ENCODE measurements at regions not wholly inside any gene's neighbourhood (a gene's known extent, or its start where the extent isn't known, plus 50 kb on each side); places are given as distances from the start of the nearest gene placed in this dataset.
"Not testable (repeated sequence)": the region's sequence is repeated elsewhere in the genome, so short reads cannot be mapped to it uniquely, and the experiment has no call there.

- DNase-seq = no peak
These were observed 153.6 kb downstream of the MAGEB17 start for GRCh38 chrX:16320765-16321355.

- no peak for DNase-seq
These were observed 166.2 kb downstream of the MAGEB17 start for GRCh38 chrX:16333453-16333852.

DNA sequence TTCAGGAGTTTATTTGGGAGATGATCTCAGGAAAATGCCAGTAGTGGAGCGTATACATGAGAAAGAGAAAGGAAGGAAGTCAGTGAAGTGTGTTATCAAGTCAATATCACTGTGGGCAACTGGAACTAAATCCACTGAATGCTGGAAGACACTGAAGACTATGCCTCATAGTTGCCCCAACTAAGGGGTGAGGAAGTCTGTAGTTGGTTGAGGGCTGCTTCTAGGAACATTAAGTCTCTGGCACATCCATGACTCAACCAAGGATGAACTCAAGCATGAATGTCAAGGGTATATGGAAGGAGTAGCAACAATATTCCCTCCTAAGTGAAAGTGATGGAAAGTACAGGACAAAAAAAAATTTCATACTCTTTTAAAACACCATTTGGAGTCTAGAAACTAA, 167.9 kb downstream of the MAGEB17 start:
- no peak for DNase-seq

DNA sequence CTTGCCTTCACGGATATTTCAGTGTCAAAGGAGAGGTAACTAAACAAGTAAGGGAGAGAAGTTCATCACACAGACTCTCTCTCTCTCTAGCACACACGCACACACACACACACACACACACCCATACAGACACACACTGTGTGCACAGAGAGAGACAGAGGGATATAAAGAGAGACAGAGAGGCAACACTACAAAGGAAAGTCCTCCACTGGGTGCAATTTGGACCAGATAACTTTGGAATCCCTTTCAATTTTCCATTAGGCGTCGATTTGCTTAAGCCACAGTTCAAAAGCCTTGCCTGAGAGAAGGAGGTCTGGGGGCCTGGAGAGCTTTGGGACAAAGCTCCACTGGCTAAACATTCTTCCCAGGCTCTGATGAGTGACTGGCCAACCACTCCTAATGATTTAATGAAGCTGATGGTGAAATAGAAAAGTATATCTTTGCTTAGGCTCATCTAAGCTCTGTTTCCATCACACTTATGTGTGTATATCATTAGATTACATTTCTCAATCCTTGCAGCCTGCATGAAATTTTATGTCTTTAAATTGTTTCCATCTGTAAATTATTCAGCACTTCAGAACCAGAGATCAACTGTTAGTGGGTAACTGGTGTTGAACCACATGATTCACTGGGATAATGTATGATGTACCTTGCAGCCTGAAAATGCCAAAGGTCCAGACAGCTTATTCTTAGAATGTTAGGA, 180.8 kb downstream of the MAGEB17 start:
- DNase-seq = peak; percentile 8

DNA sequence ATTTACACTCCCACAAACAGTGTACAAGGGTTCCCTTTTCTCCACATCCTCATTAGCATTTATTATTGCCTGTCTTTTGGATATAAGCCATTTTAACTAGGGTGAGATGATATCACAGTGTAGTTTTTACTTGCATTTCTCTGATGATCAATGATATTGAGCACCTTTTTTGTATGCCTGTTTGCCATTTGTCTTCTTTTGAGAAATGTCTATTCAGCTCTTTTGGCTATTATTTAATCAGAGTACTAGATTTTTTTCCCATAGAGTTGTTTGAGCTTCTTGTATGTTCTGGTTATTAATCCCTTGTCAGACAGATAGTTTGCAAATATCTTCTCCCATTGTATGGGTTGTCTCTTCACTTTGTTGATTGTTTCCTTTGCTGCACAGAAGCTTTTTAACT, 190.6 kb downstream of the MAGEB17 start:
- no peak for DNase-seq

DNA sequence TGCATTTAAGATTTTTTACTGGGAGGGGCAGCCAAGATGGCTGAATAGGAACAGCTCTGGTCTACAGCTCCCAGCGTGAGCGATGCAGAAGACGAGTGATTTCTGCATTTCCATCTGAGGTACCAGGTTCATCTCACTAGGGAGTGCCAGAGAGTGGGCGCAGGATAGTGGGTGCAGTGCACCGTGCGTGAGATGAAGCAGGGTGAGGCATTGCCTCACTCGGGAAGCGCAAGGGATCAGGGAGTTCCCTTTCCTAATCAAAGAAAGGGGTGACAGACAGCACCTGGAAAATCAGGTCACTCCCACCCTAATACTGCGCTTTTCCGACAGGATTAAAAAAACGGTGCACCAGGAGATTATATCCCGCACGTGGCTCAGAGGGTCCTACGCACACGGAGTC, 192.8 kb downstream of the MAGEB17 start:
- not testable (repeated sequence) for DNase-seq

- no peak for DNase-seq
These were observed 201.4 kb downstream of the MAGEB17 start for GRCh38 chrX:16368696-16369095.

DNA sequence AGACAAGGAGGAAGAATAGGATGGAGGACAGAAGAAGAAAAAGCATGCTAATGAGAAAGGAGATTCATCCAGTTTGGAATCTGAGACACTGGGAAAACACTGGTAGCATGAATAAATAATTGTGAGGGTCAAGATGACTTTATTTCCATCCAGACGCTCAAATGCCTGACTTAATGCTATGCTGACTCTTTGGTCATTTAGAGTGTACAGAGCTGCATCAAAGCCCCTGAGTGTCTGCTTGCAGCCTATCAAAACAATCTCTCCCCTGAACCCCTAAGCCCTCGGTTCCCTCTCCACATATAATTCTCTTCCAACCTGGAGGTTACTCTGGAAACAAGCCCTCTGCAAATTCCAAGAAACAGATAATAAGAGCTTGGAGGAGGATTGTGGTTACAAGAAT, 208.8 kb downstream of the MAGEB17 start:
- DNase-seq = no peak

- no peak for DNase-seq
These were observed 218.8 kb downstream of the MAGEB17 start for GRCh38 chrX:16386126-16386525.

GRCh38 chrX:16392597-16392996, 225.3 kb downstream of the MAGEB17 start:
- no peak for DNase-seq

DNA sequence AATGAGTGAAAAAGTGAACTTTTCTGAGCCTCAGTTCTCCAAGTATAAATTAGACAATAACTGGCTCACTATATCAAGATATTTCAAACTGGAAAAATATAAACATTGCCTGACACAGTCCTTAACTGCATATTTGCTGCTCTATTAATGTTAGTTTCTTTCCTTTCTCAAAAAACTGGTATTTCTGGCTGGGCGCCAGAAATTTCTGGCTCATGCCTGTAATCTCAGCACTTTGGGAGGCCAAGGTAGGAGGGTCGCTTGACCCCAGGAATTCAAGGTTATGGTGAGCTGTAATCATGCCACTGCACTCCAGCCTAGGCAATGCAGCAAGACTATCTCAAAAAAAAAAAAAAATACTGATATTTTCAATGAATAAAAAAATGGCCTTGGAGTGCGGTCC, 227.0 kb downstream of the MAGEB17 start:
- DNase-seq = no peak

DNA sequence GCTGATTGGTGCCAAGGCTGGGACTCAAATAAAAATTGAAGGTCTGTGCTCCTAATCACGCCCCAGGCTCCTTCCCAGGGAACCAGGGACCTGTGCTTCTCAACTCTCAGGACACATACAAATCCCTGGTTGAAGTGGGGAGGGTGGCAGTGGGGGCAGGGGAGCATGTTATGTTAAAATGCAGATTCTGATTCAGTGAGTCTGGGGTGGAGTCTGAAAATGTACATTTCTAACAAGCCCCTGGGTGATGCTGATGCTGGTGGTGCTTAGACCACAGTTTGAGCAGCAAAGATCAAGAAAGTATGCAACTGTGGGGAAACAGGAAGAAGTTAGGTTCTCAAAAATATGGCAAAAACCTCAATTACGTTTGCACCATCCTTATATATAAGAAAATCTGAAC, 236.5 kb downstream of the MAGEB17 start:
- no peak for DNase-seq

GRCh38 chrX:16416588-16416987, 233.4 kb upstream of the S100G start:
- DNase-seq = no peak

- no peak for DNase-seq
These were observed 231.3 kb upstream of the S100G start for GRCh38 chrX:16418650-16419049.

- DNase-seq = no peak
These were observed 222.3 kb upstream of the S100G start for GRCh38 chrX:16427668-16428067.

DNA sequence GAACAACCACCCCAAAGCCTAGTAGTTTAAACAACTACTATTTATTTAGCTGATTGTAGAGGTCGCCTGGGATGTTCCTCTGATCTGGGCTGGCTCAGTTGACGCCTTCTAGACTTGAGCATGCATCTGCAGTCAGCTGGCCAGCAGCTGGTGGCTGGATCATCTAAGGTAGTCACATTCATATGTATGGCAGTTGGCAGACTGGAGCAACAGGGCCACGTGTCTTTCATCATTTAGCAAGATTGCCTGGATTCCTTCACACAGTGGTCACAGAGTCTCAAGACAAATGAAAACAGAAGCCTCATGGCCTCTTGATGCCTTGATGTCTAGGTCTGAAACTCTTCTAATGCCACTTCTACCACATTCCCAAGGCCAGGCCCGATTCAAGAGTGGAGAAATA, 220.6 kb upstream of the S100G start:
- DNase-seq = no peak

GRCh38 chrX:16431266-16431665, 218.7 kb upstream of the S100G start:
- DNase-seq = no peak

DNA sequence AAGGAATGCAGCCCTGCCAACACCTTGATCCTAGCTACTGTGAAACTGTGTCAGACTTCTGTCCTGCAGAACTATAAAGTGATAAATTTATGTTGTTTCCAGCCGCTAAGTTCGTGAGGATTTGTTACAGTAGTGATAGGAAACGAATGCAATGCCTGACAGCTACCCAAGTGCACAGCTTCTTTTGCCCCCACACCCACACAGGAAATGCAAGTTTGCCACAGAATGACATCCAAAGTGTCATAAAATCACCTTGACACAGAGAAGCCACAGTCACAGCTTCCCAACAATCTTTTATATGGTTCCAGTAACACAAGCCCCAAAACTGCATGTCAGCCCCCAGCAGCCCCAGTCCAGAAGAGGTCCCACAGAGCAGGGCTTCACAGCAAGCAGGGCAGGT, 216.9 kb upstream of the S100G start:
- DNase-seq = no peak

DNA sequence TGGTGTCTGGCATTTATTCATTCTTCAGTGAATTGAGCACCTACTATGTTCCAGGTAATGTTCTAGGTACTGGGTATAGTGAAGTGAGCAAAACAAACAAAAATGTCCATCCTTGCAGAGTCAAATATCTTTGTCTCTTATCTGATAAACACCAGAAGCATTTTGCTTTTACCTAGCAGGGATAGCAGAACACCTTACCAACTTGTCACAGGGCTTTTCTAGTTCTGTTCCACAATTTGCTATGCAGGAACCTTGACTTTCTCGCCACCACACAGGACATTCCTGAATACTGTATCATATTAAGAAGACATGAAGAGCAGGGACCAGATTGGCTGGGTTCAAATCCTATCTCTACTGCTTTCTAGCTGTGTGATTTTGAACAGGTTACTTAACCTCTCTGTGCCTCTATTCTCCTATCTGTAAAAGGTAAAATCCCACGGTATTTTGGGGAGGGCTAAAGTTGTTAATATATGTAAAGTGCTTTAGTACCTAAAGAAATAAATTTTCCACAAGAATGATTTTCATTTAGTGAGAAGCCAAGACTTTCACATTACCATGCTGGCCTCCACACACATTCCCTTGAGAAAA, 214.5 kb upstream of the S100G start:
- DNase-seq = no peak

GRCh38 chrX:16436348-16437188, 213.4 kb upstream of the S100G start:
- DNase-seq = peak; percentile 51

GRCh38 chrX:16440446-16440845, 209.5 kb upstream of the S100G start:
- no peak for DNase-seq

DNA sequence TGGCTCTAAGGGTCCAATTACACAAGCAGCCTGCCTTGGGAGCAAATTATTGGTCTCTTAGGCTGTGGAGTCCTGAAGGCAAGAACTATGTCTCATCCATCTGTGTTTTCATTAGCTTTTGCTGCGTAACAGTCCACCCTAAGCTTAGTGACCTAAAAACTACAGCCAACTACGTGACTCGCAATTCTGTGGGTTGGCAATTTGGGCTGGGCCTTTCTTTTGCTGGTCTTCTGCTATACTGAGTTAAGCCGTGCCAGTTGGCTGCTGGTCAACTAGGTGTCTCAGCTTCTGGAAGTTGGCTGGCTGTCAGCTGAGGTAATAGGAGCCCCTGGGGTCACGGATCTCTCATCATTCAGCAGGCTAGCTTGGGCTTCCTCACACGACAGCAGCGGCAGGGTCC, 205.6 kb upstream of the S100G start:
- DNase-seq = no peak

Measured in muscle of arm (tissue), 1 donor.